Central memory CD8-positive, alpha-beta T cell (primary cell): ENCODE measurements at regions not wholly inside any gene's neighbourhood (a gene's known extent, or its start where the extent isn't known, plus 50 kb on each side); places are given as distances from the start of the nearest gene placed in this dataset.
"Not testable (repeated sequence)": the region's sequence is repeated elsewhere in the genome, so short reads cannot be mapped to it uniquely, and the experiment has no call there.

Source experiments
- ATAC-seq: fragments of 150-1000 bp; cut with Tn5 transposase; replicated peaks from 2 replicates; pipeline ENCODE4 v1.10.0; 2022; ENCODE audit warnings: mild to moderate bottlenecking, moderate FRiP score, moderate number of reproducible peaks; ENCODE audit not compliant: poor library complexity, severe bottlenecking; ENCODE audit errors: extremely low read depth
- DNase-seq, 2 donors: peaks; one replicate each; pipeline ENCODE4 v3.0.0; 2021; ENCODE audit warnings: low spot score in 2 of 2
- H3K27ac Mint-ChIP-seq: one replicate; pipeline ENCODE4 v1.8.0; 2022; ENCODE audit warnings: low read depth, mild to moderate bottlenecking, moderate library complexity, mixed read lengths
- H3K27me3 Mint-ChIP-seq: one replicate; pipeline ENCODE4 v1.8.0; 2022; ENCODE audit warnings: mixed read lengths
- H3K36me3 Mint-ChIP-seq: one replicate; pipeline ENCODE4 v1.8.0; 2022; ENCODE audit warnings: mild to moderate bottlenecking, moderate library complexity, mixed read lengths; ENCODE audit not compliant: insufficient read depth
- H3K4me1 Mint-ChIP-seq: one replicate; pipeline ENCODE4 v1.8.0; 2022; ENCODE audit warnings: mixed read lengths
- H3K4me3 Mint-ChIP-seq: one replicate; pipeline ENCODE4 v1.8.0; 2022; ENCODE audit warnings: mild to moderate bottlenecking, moderate library complexity, mixed read lengths
- H3K9me3 Mint-ChIP-seq: one replicate; pipeline ENCODE4 v1.8.0; 2022; ENCODE audit warnings: mixed read lengths

- not testable (repeated sequence) for H3K27me3 Mint-ChIP-seq, DNase-seq, H3K4me1 Mint-ChIP-seq, H3K36me3 Mint-ChIP-seq, H3K4me3 Mint-ChIP-seq, H3K9me3 Mint-ChIP-seq, H3K27ac Mint-ChIP-seq, ATAC-seq
These were observed 235.9 kb downstream of the TMEM121 start for GRCh38 chr14:105762262-105762661.

GRCh38 chr14:105764254-105764901 lies 238.0 kb downstream of the TMEM121 start:
- not testable (repeated sequence) for ATAC-seq, H3K36me3 Mint-ChIP-seq, H3K27me3 Mint-ChIP-seq, H3K4me3 Mint-ChIP-seq, H3K4me1 Mint-ChIP-seq, DNase-seq, H3K9me3 Mint-ChIP-seq, H3K27ac Mint-ChIP-seq

GRCh38 chr14:105765072-105765825 lies 238.9 kb downstream of the TMEM121 start:
- H3K4me1 Mint-ChIP-seq, H3K36me3 Mint-ChIP-seq, DNase-seq, H3K27me3 Mint-ChIP-seq, ATAC-seq, H3K9me3 Mint-ChIP-seq, H3K27ac Mint-ChIP-seq, H3K4me3 Mint-ChIP-seq: not testable (repeated sequence)

GRCh38 chr14:105765893-105766614 lies 239.7 kb downstream of the TMEM121 start:
- Mint-ChIP-seq H3K4me3 (no peak overlapping the region), H3K36me3 (no peaks in the 10 kb centered on the region), H3K27me3 (no peaks in the 10 kb centered on the region), H3K27ac (no peak overlapping the region), H3K4me1 (no peaks in the 10 kb centered on the region), H3K9me3 (no peaks in the 10 kb centered on the region)
- ATAC-seq (no peak), DNase-seq (no peak)

- DNase-seq (no peak), ATAC-seq (no peak)
These were observed 240.9 kb downstream of the TMEM121 start for GRCh38 chr14:105767315-105767714.

GRCh38 chr14:105768039-105768438 lies 241.7 kb downstream of the TMEM121 start:
- not testable (repeated sequence) for H3K27me3 Mint-ChIP-seq, H3K4me1 Mint-ChIP-seq, DNase-seq, H3K27ac Mint-ChIP-seq, H3K36me3 Mint-ChIP-seq, H3K9me3 Mint-ChIP-seq, ATAC-seq, H3K4me3 Mint-ChIP-seq

More at GRCh38 chr14:105767315-105767714, 240.9 kb downstream of the TMEM121 start:
- Mint-ChIP-seq H3K27ac (no peak overlapping the region), H3K27me3 (no peaks in the 10 kb centered on the region), H3K4me1 (no peaks in the 10 kb centered on the region), H3K9me3 (no peaks in the 10 kb centered on the region), H3K4me3 (no peak overlapping the region), H3K36me3 (no peaks in the 10 kb centered on the region)

- not testable (repeated sequence) for H3K4me1 Mint-ChIP-seq, DNase-seq, ATAC-seq, H3K4me3 Mint-ChIP-seq, H3K27me3 Mint-ChIP-seq, H3K36me3 Mint-ChIP-seq, H3K27ac Mint-ChIP-seq, H3K9me3 Mint-ChIP-seq
These were observed 242.8 kb downstream of the TMEM121 start for GRCh38 chr14:105769061-105769730.

- peaks cover 19% of the 10 kb centered on the region for H3K27me3 Mint-ChIP-seq
- not testable (repeated sequence) for H3K36me3 Mint-ChIP-seq, H3K9me3 Mint-ChIP-seq, H3K27ac Mint-ChIP-seq, H3K4me1 Mint-ChIP-seq, DNase-seq, H3K4me3 Mint-ChIP-seq, ATAC-seq
These were observed 244.3 kb downstream of the TMEM121 start for GRCh38 chr14:105770619-105771216.

- not testable (repeated sequence) for H3K27ac Mint-ChIP-seq, H3K36me3 Mint-ChIP-seq, H3K4me1 Mint-ChIP-seq, ATAC-seq, H3K9me3 Mint-ChIP-seq, H3K4me3 Mint-ChIP-seq, DNase-seq
- H3K27me3 Mint-ChIP-seq, result peaks cover 28% of the 10 kb centered on the region
These were observed 245.2 kb downstream of the TMEM121 start for GRCh38 chr14:105771261-105772226.

GRCh38 chr14:105772710-105773250 lies 246.4 kb downstream of the TMEM121 start:
- not testable (repeated sequence) for H3K4me3 Mint-ChIP-seq, H3K4me1 Mint-ChIP-seq, H3K36me3 Mint-ChIP-seq, H3K27ac Mint-ChIP-seq, H3K9me3 Mint-ChIP-seq, DNase-seq, ATAC-seq
- peaks cover 40% of the 10 kb centered on the region for H3K27me3 Mint-ChIP-seq

GRCh38 chr14:105773584-105773983 lies 247.2 kb downstream of the TMEM121 start:
- peaks cover 43% of the 10 kb centered on the region for H3K27me3 Mint-ChIP-seq
- no peak overlapping the region for H3K27ac Mint-ChIP-seq
- H3K9me3 Mint-ChIP-seq, result peaks cover 12% of the 10 kb centered on the region
- no peaks in the 10 kb centered on the region for H3K36me3 Mint-ChIP-seq
- H3K4me1 Mint-ChIP-seq, result peaks cover 5% of the 10 kb centered on the region
- ATAC-seq (no peak), DNase-seq (no peak)
- no peak overlapping the region for H3K4me3 Mint-ChIP-seq
